Suprapubic skin (tissue), 3 donors: ENCODE measurements at regions not wholly inside any gene's neighbourhood (a gene's known extent, or its start where the extent isn't known, plus 50 kb on each side); places are given as distances from the start of the nearest gene placed in this dataset.

Source experiments
- CTCF ChIP-seq, 2 donors: fragments of 200-600 bp in 1 of 2; fragments of 450-650 bp in 1 of 2; sonication (generic) in 1 of 2; IDR thresholded peaks; one replicate each; pipeline ENCODE4 v1.5.1; 2016 to 2019; ENCODE audit warnings: antibody characterized with exemption in 2 of 2, mild to moderate bottlenecking in 1 of 2, moderate library complexity in 1 of 2
- POLR2AphosphoS5 ChIP-seq, 3 donors: sonication (generic); formaldehyde crosslinking; IDR thresholded peaks; one replicate each; pipeline ENCODE4 v1.6.1; 2017; ENCODE audit warnings: antibody characterized with exemption in 3 of 3

- no peak for TF ChIP-seq CTCF (IDR thresholded peaks at IDR 0.05)
- no peak for TF ChIP-seq POLR2AphosphoS5 (IDR thresholded peaks at IDR 0.05)
Measured at GRCh38 chr20:53823121-53823764, 229.6 kb upstream of the ZNF217 start.
